ENCODE measurements at regions not wholly inside any gene's neighbourhood (a gene's known extent, or its start where the extent isn't known, plus 50 kb on each side); places are given as distances from the start of the nearest gene placed in this dataset.
A peak's percentile ranks its signal among the peaks of the same experiment; 100 is the strongest.

GRCh38 chr14:99081880-99082279 lies 190.1 kb downstream of the BCL11B start:
- Histone ChIP-seq H3K9ac (ENCODE audit: extremely low read depth, low read length, poor library complexity, severe bottlenecking) (no peak overlapping the region), H3K27ac (ENCODE audit: low read depth, low read length) (no peak overlapping the region), H3K36me3 (ENCODE audit: control insufficient read depth, insufficient read depth, low read length) (no peaks in the 10 kb centered on the region), H3K4me3 (ENCODE audit: low read length) (no peak overlapping the region), H3K27me3 (ENCODE audit: control insufficient read depth, insufficient read depth, low read length, poor library complexity, severe bottlenecking) (no peaks in the 10 kb centered on the region), H3K4me1 (ENCODE audit: control insufficient read depth, insufficient read depth, low read length) (no peaks in the 10 kb centered on the region), H3K9me3 (ENCODE audit: control insufficient read depth, low read length) (no peaks in the 10 kb centered on the region)
- no peak overlapping the region for H3K4me3 Mint-ChIP-seq
- no peaks in the 10 kb centered on the region for H3K4me1 Mint-ChIP-seq
- H3K9me3 Mint-ChIP-seq = peaks cover 11% of the 10 kb centered on the region
- no peak overlapping the region for H3K27ac Mint-ChIP-seq
- no peak for TF ChIP-seq CTCF (conservative IDR thresholded peaks at IDR 0.05)
- WGBS, 2 experiments (ENCODE audit: insufficient coverage in 1 of 2, insufficient read length in 1 of 2) = 86 to 93% methylated on average over 2 of the region's 2 CpGs
- no peaks in the 10 kb centered on the region for H3K27me3 Mint-ChIP-seq (ENCODE audit: insufficient read depth)
- DNase-seq = no peak
- H3K36me3 Mint-ChIP-seq (ENCODE audit: low read depth) = no peaks in the 10 kb centered on the region

DNA sequence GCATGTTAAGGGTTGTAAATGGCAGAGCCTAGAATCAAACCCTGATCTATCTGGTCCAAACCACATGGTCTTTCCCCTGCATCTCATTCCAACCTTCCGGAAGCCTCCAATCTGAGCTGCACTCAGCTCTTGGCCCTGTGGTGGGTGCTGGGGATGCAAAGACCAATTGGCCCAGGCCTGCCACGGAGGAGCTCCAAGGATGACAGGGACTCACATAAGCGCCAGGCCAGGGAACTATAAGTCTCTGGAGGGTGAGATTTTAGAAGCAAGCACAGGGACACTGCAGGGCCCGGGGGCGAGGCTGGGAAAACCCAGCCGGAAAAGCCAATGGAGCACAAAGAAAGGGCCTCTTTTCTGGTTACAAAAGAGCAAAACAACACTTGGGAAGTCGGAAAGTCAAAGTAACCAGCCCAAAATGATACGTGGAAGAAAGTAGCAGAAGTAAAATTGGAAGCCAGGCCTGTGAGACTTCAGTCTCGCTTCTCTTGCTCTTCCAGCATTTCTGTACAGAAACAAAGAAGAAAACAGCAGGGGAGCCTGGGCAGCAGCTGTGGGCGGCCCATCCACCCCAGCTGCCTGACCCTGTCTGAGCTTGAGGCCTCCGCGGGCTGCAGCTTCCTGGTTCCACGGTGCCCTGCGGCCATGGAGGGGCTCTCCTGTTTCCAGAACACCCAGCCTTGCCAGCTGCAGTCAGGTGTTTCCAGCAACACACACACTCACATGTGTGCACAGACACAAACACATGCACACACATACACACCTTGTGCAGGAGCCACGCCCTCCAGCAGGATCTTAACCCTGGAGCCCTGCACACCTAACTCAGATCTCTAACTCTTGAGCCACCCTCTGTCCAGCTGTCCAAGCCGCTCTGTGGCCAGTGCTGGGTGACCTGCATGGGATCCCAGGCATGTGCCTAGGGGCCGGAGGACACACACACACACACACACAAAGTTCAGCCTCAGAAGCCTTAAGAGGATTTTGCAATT lies 178.2 kb downstream of the BCL11B start:
- 68 to 77% methylated on average over 11 to 17 of the region's 17 CpGs for WGBS, 2 experiments (ENCODE audit: insufficient coverage in 1 of 2, insufficient read length in 1 of 2)
- Histone ChIP-seq H3K4me3 (ENCODE audit: low read length) (no peak overlapping the region), H3K27me3 (ENCODE audit: control insufficient read depth, insufficient read depth, low read length, poor library complexity, severe bottlenecking) (no peaks in the 10 kb centered on the region), H3K9me3 (ENCODE audit: control insufficient read depth, low read length) (no peaks in the 10 kb centered on the region), H3K4me1 (ENCODE audit: control insufficient read depth, insufficient read depth, low read length) (no peaks in the 10 kb centered on the region), H3K36me3 (ENCODE audit: control insufficient read depth, insufficient read depth, low read length) (no peaks in the 10 kb centered on the region), H3K27ac (ENCODE audit: low read depth, low read length) (peak overlapping the region; percentile 84), H3K9ac (ENCODE audit: extremely low read depth, low read length, poor library complexity, severe bottlenecking) (no peak overlapping the region)
- Mint-ChIP-seq H3K27ac (no peak overlapping the region), H3K4me3 (no peak overlapping the region), H3K36me3 (ENCODE audit: low read depth) (no peaks in the 10 kb centered on the region), H3K4me1 (peaks cover 8% of the 10 kb centered on the region), H3K9me3 (no peaks in the 10 kb centered on the region), H3K27me3 (ENCODE audit: insufficient read depth) (no peaks in the 10 kb centered on the region)
- DNase-seq = no peak
- TF ChIP-seq CTCF (conservative IDR thresholded peaks at IDR 0.05) = no peak

DNA sequence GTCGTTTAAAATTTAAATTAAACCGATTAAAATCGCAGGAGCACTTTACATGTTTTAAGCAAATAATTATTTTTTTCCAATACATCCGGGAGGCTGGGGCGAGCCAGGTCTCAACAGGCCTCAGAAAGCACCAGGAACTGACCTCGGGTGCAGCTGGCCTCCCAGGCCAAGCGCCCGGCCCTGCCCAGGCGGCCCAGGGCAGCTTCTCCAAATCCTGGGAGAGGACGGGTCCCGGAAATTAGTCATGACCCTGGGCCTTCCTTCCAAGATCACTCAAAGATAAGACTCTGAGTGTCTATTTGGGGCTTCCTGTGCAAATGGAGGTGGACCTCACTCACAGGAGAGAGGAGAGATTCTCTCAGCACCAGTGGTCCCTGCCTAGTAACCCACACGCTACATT lies 177.1 kb downstream of the BCL11B start:
- Mint-ChIP-seq H3K27me3 (ENCODE audit: insufficient read depth) (no peaks in the 10 kb centered on the region), H3K27ac (no peak overlapping the region), H3K4me1 (peaks cover 9% of the 10 kb centered on the region), H3K4me3 (no peak overlapping the region), H3K9me3 (no peaks in the 10 kb centered on the region), H3K36me3 (ENCODE audit: low read depth) (no peaks in the 10 kb centered on the region)
- no peaks in the 10 kb centered on the region for H3K36me3 ChIP-seq (ENCODE audit: control insufficient read depth, insufficient read depth, low read length)
- H3K4me3 ChIP-seq (ENCODE audit: low read length) = no peak overlapping the region
- no peak for DNase-seq
- H3K4me1 ChIP-seq (ENCODE audit: control insufficient read depth, insufficient read depth, low read length) = no peaks in the 10 kb centered on the region
- 86 to 92% methylated on average over 4 to 12 of the region's 12 CpGs for WGBS, 2 experiments (ENCODE audit: insufficient coverage in 1 of 2, insufficient read length in 1 of 2)
- no peak for TF ChIP-seq CTCF (conservative IDR thresholded peaks at IDR 0.05)
- H3K9me3 ChIP-seq (ENCODE audit: control insufficient read depth, low read length) = no peaks in the 10 kb centered on the region
- no peak overlapping the region for H3K27ac ChIP-seq (ENCODE audit: low read depth, low read length)
- no peaks in the 10 kb centered on the region for H3K27me3 ChIP-seq (ENCODE audit: control insufficient read depth, insufficient read depth, low read length, poor library complexity, severe bottlenecking)
- H3K9ac ChIP-seq (ENCODE audit: extremely low read depth, low read length, poor library complexity, severe bottlenecking) = no peak overlapping the region

Data from endodermal cell (in vitro differentiated cells).